ENCODE measurements at regions not wholly inside any gene's neighbourhood (a gene's known extent, or its start where the extent isn't known, plus 50 kb on each side); places are given as distances from the start of the nearest gene placed in this dataset.
"Not testable (repeated sequence)": the region's sequence is repeated elsewhere in the genome, so short reads cannot be mapped to it uniquely, and the experiment has no call there.

DNA sequence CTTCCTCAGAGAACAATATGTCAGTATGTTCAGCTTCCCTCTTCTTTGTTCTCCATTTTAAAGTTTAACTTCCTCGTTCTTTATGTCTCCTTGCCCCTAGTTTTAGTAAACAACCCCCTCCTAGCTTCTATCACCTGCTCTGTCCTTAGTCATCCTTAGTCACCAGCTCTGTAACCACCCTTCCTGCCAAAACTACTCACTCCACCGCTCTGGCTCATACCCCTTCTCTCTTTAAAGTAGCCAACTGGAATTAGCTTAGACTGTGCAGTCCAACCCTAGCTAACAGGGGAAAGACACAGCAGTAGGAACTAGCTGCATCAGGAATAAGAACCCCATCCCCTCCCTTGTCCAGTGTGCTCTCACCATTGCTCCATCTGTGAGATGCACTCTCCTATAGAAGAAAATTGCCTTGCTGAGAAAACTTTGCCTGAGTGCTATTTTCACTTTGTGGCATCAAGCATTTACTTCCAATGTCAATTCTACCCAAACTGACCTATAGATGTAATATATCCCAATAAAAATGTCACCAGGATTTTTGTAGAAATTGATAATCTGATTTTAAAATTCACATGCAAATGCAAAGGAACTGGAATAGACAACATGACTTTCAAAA is 603.2 kb downstream of the C12orf50 start:
- no peaks in the 10 kb centered on the region for H4K20me1 ChIP-seq (ENCODE audit: control insufficient read depth, insufficient read depth, insufficient read length)
- no peaks in the 10 kb centered on the region for H3K79me2 ChIP-seq (ENCODE audit: insufficient read depth, low read length)
- H2AK5ac ChIP-seq (ENCODE audit: insufficient read length, low read length), result no peak overlapping the region
- no peak overlapping the region for H4K5ac ChIP-seq (ENCODE audit: insufficient read length, low read depth, low read length)
- H2BK15ac ChIP-seq (ENCODE audit: low read depth, low read length), result no peak overlapping the region
- no peak overlapping the region for H3K56ac ChIP-seq (ENCODE audit: insufficient read length, low read depth, low read length)
- no peaks in the 10 kb centered on the region for H3K79me1 ChIP-seq (ENCODE audit: insufficient read depth, low read depth, low read length, poor library complexity, severe bottlenecking)
- Mint-ChIP-seq H3K4me3 (no peak overlapping the region), H3K36me3 (ENCODE audit: insufficient read depth in 1 of 3, low read depth in 3 of 3) (peaks cover 6 to 31% (median 19%) of the 10 kb centered on the region in 3 experiments; a peak in 6 of 7 replicates), H3K27ac (peak overlapping the region in 1 of 3 experiments; percentile 75; a peak in 1 of 7 replicates), H3K9me3 (peaks cover 18 to 27% of the 10 kb centered on the region in 2 experiments; a peak in 4 of 5 replicates), H3K27me3 (ENCODE audit: low read depth) (no peaks in the 10 kb centered on the region), H3K4me1 (no peaks in the 10 kb centered on the region)
- H3K23me2 ChIP-seq (ENCODE audit: insufficient read length, low read depth, low read length, poor library complexity, severe bottlenecking), result no peaks in the 10 kb centered on the region
- DNase-seq, result no peak
- H3K14ac ChIP-seq (ENCODE audit: insufficient read depth, low read length), result no peak overlapping the region
- no peak overlapping the region for H4K91ac ChIP-seq (ENCODE audit: insufficient read length, low read depth, low read length)
- no peak overlapping the region for H2BK5ac ChIP-seq (ENCODE audit: insufficient read length, low read length)
- no peaks in the 10 kb centered on the region for H3K4me1 ChIP-seq (ENCODE audit: insufficient read depth, low read length)
- no peak overlapping the region for H2BK20ac ChIP-seq (ENCODE audit: low read depth, low read length, poor library complexity, severe bottlenecking)
- TF ChIP-seq CTCF (conservative IDR thresholded peaks at IDR 0.05), result no peak
- H3K27me3 ChIP-seq (ENCODE audit: insufficient read depth, low read length), result no peaks in the 10 kb centered on the region
- no peak overlapping the region for H2BK12ac ChIP-seq (ENCODE audit: insufficient read length, low read depth, low read length)
- no CpG with 5 or more reads among the region's 2 CpGs for WGBS (ENCODE audit: extremely low coverage, insufficient read length, low lambda C conversion rate)
- no peak overlapping the region for H3K18ac ChIP-seq (ENCODE audit: insufficient read length, low read depth, low read length)
- H3K4ac ChIP-seq (ENCODE audit: low read depth, low read length), result no peak overlapping the region
- no peak overlapping the region for H3K4me2 ChIP-seq (ENCODE audit: insufficient read depth, insufficient read length, low read length)
- H3K9ac ChIP-seq (ENCODE audit: extremely low read depth, insufficient read length, low read length), result no peak overlapping the region
- H4K8ac ChIP-seq (replicated peaks; ENCODE audit: insufficient read length, low read depth, low read length), result no peak overlapping the region
- H3T11ph ChIP-seq (ENCODE audit: low read length), result no peak overlapping the region
- no peak overlapping the region for H2BK120ac ChIP-seq (ENCODE audit: low read depth, low read length, poor library complexity, severe bottlenecking)
- H3K23ac ChIP-seq (ENCODE audit: insufficient read length, low read depth, low read length), result no peak overlapping the region
- H3K9me3 ChIP-seq (ENCODE audit: control insufficient read depth, low read depth, low read length), result no peaks in the 10 kb centered on the region
- H3K27ac ChIP-seq (ENCODE audit: insufficient read length, low read depth, low read length), result no peak overlapping the region
- no peak overlapping the region for H2AFZ ChIP-seq (ENCODE audit: low read length)

DNA sequence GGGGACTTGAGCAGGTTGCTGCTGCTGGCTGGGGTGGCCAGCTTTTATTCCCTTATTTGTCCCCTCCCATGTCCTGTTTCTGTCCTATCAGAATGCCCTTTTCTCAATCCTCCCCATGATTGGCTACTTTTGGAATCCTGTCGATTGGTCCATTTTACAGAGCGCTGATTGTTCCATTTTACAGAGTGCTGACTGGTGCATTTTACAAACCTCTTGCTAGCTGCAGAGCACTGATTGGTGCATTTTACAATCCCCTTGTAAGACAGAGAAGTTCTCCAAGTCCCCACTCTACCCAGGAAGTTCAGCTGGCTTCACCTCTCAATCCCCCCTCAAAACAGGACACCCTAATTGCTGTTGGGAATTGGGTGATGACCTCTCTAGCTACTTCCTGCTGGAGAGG is 608.0 kb downstream of the C12orf50 start:
- not testable (repeated sequence) for H2AK5ac ChIP-seq (ENCODE audit: insufficient read length, low read length); H2BK12ac ChIP-seq (ENCODE audit: insufficient read length, low read depth, low read length); H3K27ac Mint-ChIP-seq; H2AFZ ChIP-seq (ENCODE audit: low read length); H3K27ac ChIP-seq (ENCODE audit: insufficient read length, low read depth, low read length); H3K4me2 ChIP-seq (ENCODE audit: insufficient read depth, insufficient read length, low read length); H3K79me2 ChIP-seq (ENCODE audit: insufficient read depth, low read length); DNase-seq; H3K4ac ChIP-seq (ENCODE audit: low read depth, low read length); H3K9me3 ChIP-seq (ENCODE audit: control insufficient read depth, low read depth, low read length); H3K14ac ChIP-seq (ENCODE audit: insufficient read depth, low read length); H4K20me1 ChIP-seq (ENCODE audit: control insufficient read depth, insufficient read depth, insufficient read length); H3K23ac ChIP-seq (ENCODE audit: insufficient read length, low read depth, low read length); H2BK20ac ChIP-seq (ENCODE audit: low read depth, low read length, poor library complexity, severe bottlenecking); H3K4me1 ChIP-seq (ENCODE audit: insufficient read depth, low read length); H3K27me3 Mint-ChIP-seq (ENCODE audit: low read depth); H3K9ac ChIP-seq (ENCODE audit: extremely low read depth, insufficient read length, low read length); H2BK15ac ChIP-seq (ENCODE audit: low read depth, low read length); H2BK5ac ChIP-seq (ENCODE audit: insufficient read length, low read length); H4K8ac ChIP-seq (replicated peaks; ENCODE audit: insufficient read length, low read depth, low read length); H3K4me1 Mint-ChIP-seq; H3K23me2 ChIP-seq (ENCODE audit: insufficient read length, low read depth, low read length, poor library complexity, severe bottlenecking); H3K4me3 Mint-ChIP-seq; H4K5ac ChIP-seq (ENCODE audit: insufficient read length, low read depth, low read length); H4K91ac ChIP-seq (ENCODE audit: insufficient read length, low read depth, low read length); H3T11ph ChIP-seq (ENCODE audit: low read length); H3K79me1 ChIP-seq (ENCODE audit: insufficient read depth, low read depth, low read length, poor library complexity, severe bottlenecking); H3K18ac ChIP-seq (ENCODE audit: insufficient read length, low read depth, low read length); H2BK120ac ChIP-seq (ENCODE audit: low read depth, low read length, poor library complexity, severe bottlenecking); H3K56ac ChIP-seq (ENCODE audit: insufficient read length, low read depth, low read length); H3K27me3 ChIP-seq (ENCODE audit: insufficient read depth, low read length)
- WGBS (ENCODE audit: extremely low coverage, insufficient read length, low lambda C conversion rate), result no CpG with 5 or more reads among the region's 2 CpGs
- peaks cover 8 to 12% (median 10%) of the 10 kb centered on the region in 3 experiments; a peak in 6 of 7 replicates for H3K36me3 Mint-ChIP-seq (ENCODE audit: insufficient read depth in 1 of 3, low read depth in 3 of 3)
- H3K9me3 Mint-ChIP-seq, result peaks cover 15 to 18% of the 10 kb centered on the region in 2 experiments
